ENCODE measurements at regions not wholly inside any gene's neighbourhood (a gene's known extent, or its start where the extent isn't known, plus 50 kb on each side); places are given as distances from the start of the nearest gene placed in this dataset.

- no peak for DNase-seq (ENCODE audit: low spot score in 2 of 2, unreplicated experiment in 2 of 2)
- no peaks in the 10 kb centered on the region for H3K9me3 Mint-ChIP-seq
- no peaks in the 10 kb centered on the region for H3K36me3 Mint-ChIP-seq
- no peak overlapping the region for H3K4me3 Mint-ChIP-seq
- H3K27me3 Mint-ChIP-seq (ENCODE audit: low read depth): peaks cover 78% of the 10 kb centered on the region
- no peak overlapping the region for H3K27ac Mint-ChIP-seq
- TF ChIP-seq CTCF (IDR thresholded peaks at IDR 0.05; ENCODE audit: unreplicated experiment): no peak
- H3K4me1 Mint-ChIP-seq: no peaks in the 10 kb centered on the region
Measured at GRCh38 chr17:79369532-79369931, 241.3 kb downstream of the RBFOX3 start.

- no peak for TF ChIP-seq CTCF (IDR thresholded peaks at IDR 0.05; ENCODE audit: unreplicated experiment)
Measured at GRCh38 chr17:79369001-79369400, 241.8 kb downstream of the RBFOX3 start.

GRCh38 chr17:79368521-79368920 is 242.3 kb downstream of the RBFOX3 start:
- no peak overlapping the region for H3K4me3 Mint-ChIP-seq
- no peak overlapping the region for H3K27ac Mint-ChIP-seq
- no peaks in the 10 kb centered on the region for H3K36me3 Mint-ChIP-seq

More at GRCh38 chr17:79369001-79369400, 241.8 kb downstream of the RBFOX3 start:
- Mint-ChIP-seq H3K4me1 (no peaks in the 10 kb centered on the region), H3K27ac (no peak overlapping the region), H3K36me3 (no peaks in the 10 kb centered on the region), H3K4me3 (no peak overlapping the region), H3K27me3 (ENCODE audit: low read depth) (peaks cover 78% of the 10 kb centered on the region), H3K9me3 (no peaks in the 10 kb centered on the region)
- no peak for DNase-seq (ENCODE audit: low spot score in 2 of 2, unreplicated experiment in 2 of 2)

GRCh38 chr17:79366988-79367571 is 243.8 kb downstream of the RBFOX3 start:
- Mint-ChIP-seq H3K27ac (no peak overlapping the region), H3K4me3 (no peak overlapping the region), H3K36me3 (no peaks in the 10 kb centered on the region), H3K9me3 (no peaks in the 10 kb centered on the region), H3K27me3 (ENCODE audit: low read depth) (peaks cover 83% of the 10 kb centered on the region), H3K4me1 (no peaks in the 10 kb centered on the region)
- TF ChIP-seq CTCF (IDR thresholded peaks at IDR 0.05; ENCODE audit: unreplicated experiment): no peak
- no peak for DNase-seq (ENCODE audit: low spot score in 2 of 2, unreplicated experiment in 2 of 2)

More at GRCh38 chr17:79368521-79368920, 242.3 kb downstream of the RBFOX3 start:
- Mint-ChIP-seq H3K4me1 (no peaks in the 10 kb centered on the region), H3K9me3 (no peaks in the 10 kb centered on the region), H3K27me3 (ENCODE audit: low read depth) (peaks cover 78% of the 10 kb centered on the region)
- no peak for TF ChIP-seq CTCF (IDR thresholded peaks at IDR 0.05; ENCODE audit: unreplicated experiment)
- DNase-seq (ENCODE audit: low spot score in 2 of 2, unreplicated experiment in 2 of 2): no peak

- H3K27me3 Mint-ChIP-seq (ENCODE audit: low read depth): peaks cover 86% of the 10 kb centered on the region
Measured at GRCh38 chr17:79365836-79366770, 244.7 kb downstream of the RBFOX3 start.

More at GRCh38 chr17:79365836-79366770, 244.7 kb downstream of the RBFOX3 start:
- Mint-ChIP-seq H3K4me1 (no peaks in the 10 kb centered on the region), H3K36me3 (no peaks in the 10 kb centered on the region), H3K4me3 (no peak overlapping the region), H3K9me3 (no peaks in the 10 kb centered on the region), H3K27ac (no peak overlapping the region)
- no peak for DNase-seq (ENCODE audit: low spot score in 2 of 2, unreplicated experiment in 2 of 2)
- TF ChIP-seq CTCF (IDR thresholded peaks at IDR 0.05; ENCODE audit: unreplicated experiment): no peak
